ENCODE measurements at regions not wholly inside any gene's neighbourhood (a gene's known extent, or its start where the extent isn't known, plus 50 kb on each side); places are given as distances from the start of the nearest gene placed in this dataset.

- Histone ChIP-seq H3K4me3 (no peak overlapping the region), H3K27ac (peak overlapping the region in 6 of 21 experiments; percentile 1 to 89 (median 49))
Observed at GRCh38 chr20:50317116-50317515, 126.5 kb downstream of the CEBPB start.

- Histone ChIP-seq H3K4me3 (no peak overlapping the region), H3K27ac (peak overlapping the region in 9 of 21 experiments; percentile 1 to 90 (median 54))
Observed at GRCh38 chr20:50317609-50318008, 127.0 kb downstream of the CEBPB start.

DNA sequence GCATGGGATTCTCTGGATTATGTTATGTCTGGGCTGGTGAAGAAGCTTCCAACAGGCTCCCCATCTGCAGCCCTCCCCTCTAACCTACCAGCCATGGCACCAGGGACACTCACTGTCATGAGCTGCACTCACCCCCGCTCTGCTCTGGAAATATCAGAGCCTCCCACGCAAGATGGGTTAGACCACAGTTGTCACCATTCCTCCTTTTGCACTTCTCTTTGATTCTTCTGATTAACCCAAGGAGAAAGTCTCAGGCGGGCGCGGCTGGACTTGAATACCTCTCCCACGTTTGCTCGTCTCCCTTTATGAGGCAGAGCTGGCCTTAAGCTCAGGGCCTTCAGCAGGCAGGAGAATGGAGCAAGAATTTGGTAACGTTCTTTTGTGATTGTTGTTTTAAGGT, 128.1 kb downstream of the CEBPB start:
- no peak overlapping the region for H3K4me3 ChIP-seq
- peak overlapping the region in 8 of 21 experiments; percentile 11 to 90 (median 46) for H3K27ac ChIP-seq

DNA sequence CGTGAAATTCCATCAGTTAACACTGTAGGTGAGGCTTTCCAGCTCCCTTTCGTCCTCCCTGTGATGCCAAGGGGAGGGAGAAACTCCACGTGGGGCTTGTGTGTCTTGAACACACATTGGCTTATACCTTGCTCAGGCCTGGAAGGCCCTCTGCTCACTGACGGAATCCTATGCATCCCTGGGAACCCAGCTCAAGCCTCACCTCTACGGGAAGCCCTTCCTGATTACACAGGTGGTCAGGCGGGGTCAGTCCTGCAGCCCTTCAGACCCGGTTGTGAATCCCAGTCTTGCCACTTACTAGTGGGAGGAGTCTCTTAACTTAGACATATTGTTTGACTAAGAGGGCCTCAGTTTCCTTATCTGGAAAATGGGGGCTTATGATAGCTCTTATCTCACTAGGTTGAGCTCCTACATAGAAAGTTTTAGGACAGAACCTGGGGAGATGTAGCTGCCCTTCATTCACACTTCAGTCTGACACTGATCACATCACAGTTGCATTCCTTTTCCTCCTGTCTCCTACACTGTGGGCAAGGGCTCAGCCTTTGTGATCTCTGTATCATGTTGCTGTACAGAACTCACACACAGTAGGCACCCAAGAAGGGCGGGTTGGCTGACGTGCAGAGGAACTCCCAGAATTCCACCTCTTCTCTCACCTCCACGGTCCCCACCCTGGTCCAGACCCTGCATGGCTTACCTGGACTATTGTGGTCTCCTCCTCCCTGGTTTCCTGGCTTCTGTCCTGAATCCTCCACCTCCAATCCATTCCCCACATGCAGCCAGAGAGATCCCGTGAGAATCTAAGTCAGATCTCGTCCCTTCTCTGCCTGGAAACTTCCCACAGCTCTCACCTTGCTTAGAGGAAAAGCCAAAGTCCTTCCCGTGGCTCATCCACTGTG, 129.6 kb downstream of the CEBPB start:
- peak overlapping the region; percentile 10 to 30 (median 18) for H3K4me3 ChIP-seq
- peak overlapping the region in 20 of 21 experiments; percentile 64 to 93 (median 87) for H3K27ac ChIP-seq

DNA sequence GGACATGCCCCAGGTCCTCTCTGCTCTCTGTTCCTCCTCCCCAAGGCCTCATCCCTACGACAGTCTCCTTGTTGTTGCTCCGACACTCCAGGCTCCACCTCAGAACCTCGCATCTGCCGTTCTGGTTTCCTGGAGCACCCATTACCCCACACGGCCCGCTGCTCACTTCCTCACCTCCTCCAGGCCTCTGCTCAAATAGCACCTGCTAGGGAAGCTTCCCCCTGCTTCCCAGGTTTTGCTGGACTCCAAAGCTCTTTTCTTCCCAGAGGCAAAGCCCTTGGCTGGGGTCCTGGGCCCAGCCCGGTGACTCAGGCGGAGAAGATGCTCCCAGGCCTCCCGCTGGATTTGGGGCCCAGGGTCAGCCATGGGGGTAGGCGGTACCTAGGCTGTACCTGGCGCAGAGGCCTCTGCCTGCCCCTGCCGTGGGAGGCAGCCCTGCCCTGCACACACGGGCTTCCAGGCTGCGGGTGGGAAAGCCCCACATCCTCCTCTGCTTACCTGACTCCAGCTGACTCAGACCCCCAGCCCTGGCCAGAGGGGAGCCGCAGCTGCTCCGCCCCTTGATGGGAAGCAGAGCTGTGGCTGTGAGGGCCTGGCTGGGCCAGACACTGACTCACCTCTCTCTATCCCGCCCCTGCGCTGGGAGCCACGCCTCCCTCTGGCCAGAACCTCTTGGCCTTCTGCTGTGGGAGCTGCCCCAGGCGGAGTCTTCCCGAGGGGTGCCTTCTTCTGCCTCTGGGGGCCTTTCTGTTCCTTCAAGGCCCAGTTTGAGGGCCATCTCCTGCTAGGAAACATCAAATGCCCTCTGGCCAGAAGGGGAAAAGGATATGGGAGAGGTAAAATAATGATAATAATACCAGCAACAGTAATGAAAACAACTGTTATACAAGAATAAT, 130.5 kb downstream of the CEBPB start:
- H3K4me3 ChIP-seq, result peak overlapping the region; percentile 10 to 30 (median 18)
- peak overlapping the region in 20 of 21 experiments; percentile 64 to 93 (median 87) for H3K27ac ChIP-seq

DNA sequence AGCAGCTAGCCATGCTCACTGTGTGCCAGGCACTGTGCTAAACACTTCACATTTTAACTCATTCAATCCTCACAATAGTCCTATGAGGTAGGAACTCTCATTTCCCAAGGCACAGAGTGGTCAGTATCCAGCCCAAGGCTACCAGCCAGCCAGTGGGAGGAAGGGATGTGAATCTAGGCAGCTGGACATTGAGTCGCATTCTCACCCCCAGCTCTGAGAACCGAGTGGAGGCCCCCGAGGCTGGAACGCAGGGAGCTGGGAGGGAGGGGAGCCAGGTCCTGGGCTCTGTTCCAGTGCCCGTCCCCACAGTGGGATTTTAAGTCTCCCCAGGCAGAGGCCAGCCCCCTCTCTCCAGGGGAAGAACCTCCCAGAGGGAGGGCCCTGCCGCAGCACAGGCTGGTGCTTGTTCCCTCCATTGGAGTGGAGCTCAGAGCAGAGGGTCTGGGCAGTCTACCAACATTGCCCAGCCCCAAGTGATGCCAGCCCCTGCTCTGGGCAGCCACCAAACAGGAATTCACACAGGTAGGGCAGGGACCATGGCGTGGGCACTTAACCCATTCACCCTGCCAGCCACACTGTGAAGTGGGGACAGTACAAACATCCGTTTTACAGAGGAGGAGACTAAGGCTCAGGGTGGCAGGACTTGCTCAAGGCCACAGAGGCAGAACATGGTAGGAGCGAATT, 131.3 kb downstream of the CEBPB start:
- H3K27ac ChIP-seq, result peak overlapping the region in 20 of 21 experiments; percentile 64 to 93 (median 87)
- H3K4me3 ChIP-seq, result no peak overlapping the region

GRCh38 chr20:50322703-50323131, 132.1 kb downstream of the CEBPB start:
- peak overlapping the region in 13 of 21 experiments; percentile 64 to 93 (median 89) for H3K27ac ChIP-seq
- H3K4me3 ChIP-seq, result no peak overlapping the region

- Histone ChIP-seq H3K27ac (peak overlapping the region in 4 of 21 experiments; percentile 87 to 90 (median 89)), H3K4me3 (no peak overlapping the region)
Observed at GRCh38 chr20:50323209-50323608, 132.6 kb downstream of the CEBPB start.

DNA sequence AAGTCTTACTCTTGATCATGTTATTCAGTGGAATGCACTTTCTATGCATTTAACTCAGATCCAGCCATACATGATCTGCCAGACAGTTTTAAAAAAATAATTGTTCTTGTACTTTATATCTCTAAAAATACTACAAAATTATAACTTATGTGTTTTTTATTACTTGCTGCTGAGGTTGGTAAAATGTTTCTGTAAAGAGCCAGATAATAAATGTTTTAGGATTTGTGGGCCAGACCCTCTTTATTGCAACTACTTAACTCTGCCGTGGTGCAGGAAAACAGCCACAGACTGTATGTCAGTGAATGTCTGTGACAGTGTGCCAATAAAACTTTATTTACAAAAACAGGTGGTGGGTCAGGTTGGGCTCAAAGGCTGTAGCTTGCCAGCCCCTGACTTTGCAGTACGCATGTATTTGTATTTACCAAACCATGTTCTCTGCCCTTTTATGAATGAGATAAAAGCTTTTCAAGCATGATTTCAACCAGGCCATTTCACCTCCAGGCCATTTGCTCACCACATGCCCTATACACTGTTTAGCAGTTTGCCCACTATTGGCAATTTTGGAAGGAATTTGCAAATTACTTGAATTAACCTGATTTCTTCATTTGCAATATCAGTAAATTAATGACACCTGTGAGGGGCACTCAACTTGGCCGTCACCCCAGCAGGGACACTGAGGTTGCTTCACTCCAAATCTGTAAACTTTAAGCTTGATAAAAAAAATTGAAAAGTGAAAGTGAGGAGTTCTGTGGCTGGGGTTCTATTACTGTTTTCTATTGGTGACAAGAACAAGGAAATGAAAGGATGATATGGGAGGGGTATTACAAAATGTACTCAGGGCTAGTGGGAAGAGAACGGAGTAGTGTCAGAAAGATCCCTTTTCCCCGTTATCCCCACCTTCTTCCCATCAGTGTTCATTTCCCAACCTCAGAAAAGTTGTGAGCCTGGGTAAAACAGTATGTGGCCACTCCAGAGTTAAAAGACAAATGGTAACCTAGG, 133.4 kb downstream of the CEBPB start:
- peak overlapping the region in 2 of 21 experiments; percentile 27 to 90 for H3K27ac ChIP-seq
- no peak overlapping the region for H3K4me3 ChIP-seq

- no peak overlapping the region for H3K4me3 ChIP-seq
Observed at GRCh38 chr20:50325215-50325614, 134.6 kb downstream of the CEBPB start.

DNA sequence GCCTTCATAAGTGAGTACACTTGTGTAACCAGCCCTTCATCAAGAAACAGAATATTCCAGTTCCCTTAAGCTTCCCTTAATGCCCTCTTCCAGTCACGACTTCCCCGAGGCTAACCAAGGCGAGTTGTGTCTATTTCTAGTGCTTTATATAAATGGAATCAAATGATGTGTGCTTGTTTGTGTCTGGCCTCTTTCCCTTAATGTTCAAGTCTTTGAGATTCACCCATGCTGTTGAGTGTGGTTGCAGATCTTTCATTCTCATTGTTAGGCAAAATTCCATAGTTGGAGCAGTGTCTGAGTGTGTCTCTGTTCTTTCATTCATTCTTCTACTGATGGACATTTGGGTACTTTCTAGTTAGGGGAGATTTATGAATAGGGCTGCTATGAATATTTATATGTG, 135.0 kb downstream of the CEBPB start:
- Histone ChIP-seq H3K4me3 (no peak overlapping the region), H3K27ac (peak overlapping the region in 1 of 21 experiments; percentile 5)

More at GRCh38 chr20:50325215-50325614, 134.6 kb downstream of the CEBPB start:
- peak overlapping the region in 1 of 21 experiments; percentile 5 for H3K27ac ChIP-seq

DNA sequence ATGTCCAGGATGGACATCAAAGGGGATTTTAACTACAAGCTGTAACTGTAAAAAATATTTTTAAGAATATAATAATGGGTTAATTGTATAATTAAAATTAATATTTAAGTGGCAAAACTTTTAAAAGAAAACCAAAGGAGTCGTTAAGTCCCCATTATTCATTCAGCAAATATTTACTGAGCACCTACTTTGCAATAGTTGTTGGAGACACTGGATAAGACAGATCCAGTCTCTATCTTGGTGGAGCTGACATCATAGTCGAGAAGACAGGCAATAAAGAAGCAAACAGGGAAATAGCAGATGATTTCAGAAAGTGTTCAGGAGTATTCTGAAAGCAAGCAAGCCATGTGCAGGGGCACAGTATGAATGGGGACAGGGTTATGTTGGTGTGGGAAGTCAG, 137.0 kb downstream of the CEBPB start:
- peak overlapping the region in 1 of 21 experiments; percentile 25 for H3K27ac ChIP-seq
- no peak overlapping the region for H3K4me3 ChIP-seq

DNA sequence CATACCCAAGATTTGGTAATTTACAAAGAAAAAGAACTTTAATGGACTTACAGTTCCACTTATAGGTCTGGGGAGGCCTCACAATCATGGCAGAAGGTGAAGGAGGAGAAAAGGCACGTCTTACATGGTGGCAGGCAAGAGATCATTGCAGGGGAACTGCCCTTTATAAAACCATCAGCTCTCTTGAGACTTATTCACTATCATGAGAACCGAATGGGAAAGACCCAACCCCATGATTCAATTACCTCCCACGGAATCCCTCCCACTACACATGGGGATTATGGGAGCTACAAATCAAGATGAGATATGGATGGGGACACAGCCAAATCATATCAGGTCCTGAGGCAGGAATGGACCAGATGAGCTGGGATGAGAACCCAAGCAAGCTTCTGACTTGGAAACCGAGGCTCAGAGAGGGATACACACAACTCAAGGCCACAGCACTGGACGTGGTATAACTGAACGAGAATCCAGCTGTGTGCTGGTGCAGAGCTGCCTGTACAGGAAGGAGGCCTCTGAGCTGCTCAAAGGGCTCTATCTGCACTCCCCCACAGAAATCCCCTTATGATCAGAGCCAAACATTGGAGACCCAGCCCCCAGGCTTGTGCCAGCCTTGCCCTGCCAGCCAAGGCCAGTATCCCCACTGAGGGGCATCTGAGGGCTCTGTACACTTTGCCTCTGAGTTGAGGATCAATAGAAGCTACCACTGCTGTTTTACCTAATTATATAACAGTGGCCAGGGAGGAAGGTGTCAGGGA, 137.8 kb downstream of the CEBPB start:
- H3K4me3 ChIP-seq, result no peak overlapping the region

DNA sequence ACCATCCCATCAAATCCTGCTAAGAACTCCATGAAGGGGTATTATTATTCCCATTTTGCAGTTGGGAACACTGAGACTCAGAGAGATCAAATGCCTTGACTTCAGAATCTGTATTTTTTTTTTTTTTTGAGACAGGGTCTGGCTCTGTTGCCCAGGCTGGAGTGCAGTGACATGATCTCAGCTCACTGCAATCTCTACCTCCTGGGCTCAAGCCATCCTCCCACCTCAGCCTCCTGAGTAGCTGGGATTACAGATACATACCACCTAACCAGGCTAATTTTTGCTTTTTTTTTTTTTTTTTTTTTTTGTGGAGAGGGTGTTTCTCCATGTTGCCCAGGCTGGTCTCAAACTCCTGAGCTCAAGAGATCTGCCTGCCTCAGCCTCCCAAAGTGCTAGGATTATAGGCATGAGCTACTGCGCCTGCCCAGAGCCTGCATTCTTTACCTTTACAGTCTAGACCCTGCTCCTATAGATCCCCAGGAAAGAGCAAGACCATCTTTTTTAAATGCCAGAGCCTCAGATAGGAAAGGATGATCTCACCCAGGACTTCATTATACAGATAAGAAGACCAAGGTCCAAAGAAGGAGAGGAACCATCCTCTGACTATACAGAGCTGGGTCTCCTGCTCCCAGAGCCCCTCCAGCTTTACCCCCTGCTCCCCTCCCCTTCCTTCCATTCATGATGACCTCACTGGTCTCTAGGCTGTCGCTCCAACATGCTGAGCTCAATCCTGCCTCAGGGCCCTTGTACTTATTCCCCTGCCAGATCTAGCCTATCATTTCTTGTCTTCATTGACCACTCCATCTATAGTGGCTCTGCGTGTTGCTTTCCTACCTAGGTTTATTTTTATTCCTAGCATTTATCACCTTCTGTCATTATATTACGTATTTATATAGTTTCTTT, 138.6 kb downstream of the CEBPB start:
- peak overlapping the region in 1 of 21 experiments; percentile 5 for H3K27ac ChIP-seq
- H3K4me3 ChIP-seq, result no peak overlapping the region

More for the DNA sequence above, 137.8 kb downstream of the CEBPB start:
- H3K27ac ChIP-seq, result peak overlapping the region in 2 of 21 experiments; percentile 5 to 25

GRCh38 chr20:50329981-50330503, 139.4 kb downstream of the CEBPB start:
- no peak overlapping the region for H3K4me3 ChIP-seq
- peak overlapping the region in 4 of 21 experiments; percentile 5 to 86 (median 64) for H3K27ac ChIP-seq

Measured in skin epidermis (tissue), 12 donors.